NCI-H510A (cell line): ENCODE measurements at regions not wholly inside any gene's neighbourhood (a gene's known extent, or its start where the extent isn't known, plus 50 kb on each side); places are given as distances from the start of the nearest gene placed in this dataset.

Experiments used
- DNase-seq: peaks from one replicate; lab custom pipeline; 2025; lab: John Stamatoyannopoulos, UW

DNA sequence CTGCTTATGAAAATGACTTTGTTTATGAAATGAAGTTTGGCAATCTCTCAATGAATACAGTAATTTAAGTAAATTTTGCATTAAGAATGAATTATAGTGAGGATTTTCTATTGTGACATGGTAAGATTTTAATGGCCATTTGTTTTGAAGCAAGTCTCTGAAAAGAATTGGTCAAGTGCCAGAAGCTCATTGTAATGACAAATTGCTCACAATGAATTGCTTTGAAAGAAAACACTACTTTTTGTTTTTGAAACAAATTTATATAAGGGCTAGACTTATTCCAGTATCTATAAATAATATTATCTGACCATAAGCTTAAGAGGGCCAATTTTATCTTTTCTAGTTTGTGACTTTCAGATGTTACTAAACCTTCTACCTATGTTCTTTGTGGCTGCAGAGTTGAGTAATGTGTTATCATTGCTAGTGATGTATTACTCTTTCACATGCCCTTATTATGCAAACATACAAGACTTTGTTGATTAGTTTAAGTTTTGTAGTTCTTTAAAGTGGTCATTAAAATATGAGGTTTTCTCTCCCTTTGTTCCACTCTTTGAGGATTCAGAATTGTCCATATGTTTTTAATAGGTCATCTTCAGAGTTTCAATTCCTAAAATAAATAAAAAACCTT is 93.0 kb upstream of the ZNF608 start:
- DNase-seq, result no peak

GRCh38 chr5:124841829-124842712 is 95.6 kb upstream of the ZNF608 start:
- DNase-seq, result no peak

- DNase-seq, result no peak
Observed at GRCh38 chr5:124842725-124843595, 96.5 kb upstream of the ZNF608 start.

DNA sequence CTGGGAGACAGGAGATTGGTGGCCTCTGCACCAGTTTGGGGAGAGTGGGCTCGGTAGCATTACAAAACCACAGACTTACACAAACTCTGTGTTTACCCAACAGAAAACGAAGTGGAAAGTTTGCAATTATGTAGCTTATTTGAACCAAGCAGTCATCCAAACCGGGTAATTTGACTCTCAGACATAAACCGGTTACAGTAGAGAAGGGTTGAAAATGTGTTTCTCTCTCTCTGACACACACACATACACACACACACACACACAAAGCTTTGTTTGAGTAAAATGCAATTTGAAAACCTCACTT is 97.1 kb upstream of the ZNF608 start:
- no peak for DNase-seq

GRCh38 chr5:124844371-124844920 is 98.0 kb upstream of the ZNF608 start:
- DNase-seq, result no peak

DNA sequence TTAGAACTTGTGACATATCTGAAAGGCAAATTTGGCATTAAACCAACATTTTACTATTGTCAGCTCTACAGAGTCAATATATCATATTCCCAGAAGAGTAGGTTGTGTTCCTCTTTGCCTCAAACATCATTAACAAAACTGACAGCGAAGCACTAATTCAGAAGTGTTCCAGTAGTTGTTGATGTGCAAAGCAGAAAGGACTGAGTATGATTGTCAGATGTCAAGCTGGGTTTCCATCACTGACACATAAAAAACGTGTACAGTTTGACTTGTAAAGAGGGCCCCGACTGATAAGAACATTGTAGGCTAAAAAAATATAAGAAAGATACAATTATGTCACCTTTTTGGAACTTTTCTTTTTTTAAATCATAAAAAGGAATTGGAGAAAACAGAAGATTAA is 101.5 kb upstream of the ZNF608 start:
- DNase-seq, result no peak

DNA sequence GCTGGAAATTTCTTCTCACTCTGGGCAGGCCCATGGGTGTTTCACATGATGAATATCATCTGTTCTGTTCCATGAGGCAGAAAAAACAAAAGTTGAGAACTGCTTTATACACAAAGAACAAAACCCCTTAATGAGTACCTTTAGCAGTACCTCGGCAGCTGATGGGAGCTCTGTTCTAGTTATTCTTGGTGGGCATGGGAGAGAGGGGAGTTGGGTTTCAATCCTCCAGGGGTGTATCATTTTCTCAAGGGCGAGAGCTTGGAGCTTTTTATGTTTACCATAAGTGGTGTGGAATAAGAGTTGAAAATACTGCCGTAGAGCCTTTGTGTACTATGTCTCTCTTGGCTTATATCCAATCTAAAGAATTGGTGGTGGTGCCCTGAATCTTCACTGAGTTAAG is 103.3 kb upstream of the ZNF608 start:
- no peak for DNase-seq

- no peak for DNase-seq
Observed at GRCh38 chr5:124856726-124857125, 110.3 kb upstream of the ZNF608 start.

DNA sequence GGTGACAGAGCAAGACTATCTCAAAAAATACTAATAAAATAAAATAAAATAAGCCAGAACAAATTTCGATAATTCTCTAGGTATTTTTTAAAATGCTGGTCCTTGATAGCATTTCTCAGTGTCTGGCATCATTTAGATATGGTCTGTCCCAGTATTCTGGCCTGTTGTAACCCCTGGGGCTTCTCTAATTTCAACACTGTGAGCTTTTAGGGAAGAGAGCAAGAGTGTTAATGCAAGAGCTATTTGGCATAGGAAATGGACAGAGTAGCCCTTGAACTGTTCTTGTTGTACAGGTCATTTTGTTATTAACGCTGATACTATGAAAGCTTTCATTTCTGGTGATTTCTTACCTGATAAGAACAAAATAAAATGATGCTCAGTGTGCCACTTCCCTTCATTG is 112.2 kb upstream of the ZNF608 start:
- no peak for DNase-seq

- DNase-seq, result no peak
Observed at GRCh38 chr5:124859027-124859426, 112.6 kb upstream of the ZNF608 start.

DNA sequence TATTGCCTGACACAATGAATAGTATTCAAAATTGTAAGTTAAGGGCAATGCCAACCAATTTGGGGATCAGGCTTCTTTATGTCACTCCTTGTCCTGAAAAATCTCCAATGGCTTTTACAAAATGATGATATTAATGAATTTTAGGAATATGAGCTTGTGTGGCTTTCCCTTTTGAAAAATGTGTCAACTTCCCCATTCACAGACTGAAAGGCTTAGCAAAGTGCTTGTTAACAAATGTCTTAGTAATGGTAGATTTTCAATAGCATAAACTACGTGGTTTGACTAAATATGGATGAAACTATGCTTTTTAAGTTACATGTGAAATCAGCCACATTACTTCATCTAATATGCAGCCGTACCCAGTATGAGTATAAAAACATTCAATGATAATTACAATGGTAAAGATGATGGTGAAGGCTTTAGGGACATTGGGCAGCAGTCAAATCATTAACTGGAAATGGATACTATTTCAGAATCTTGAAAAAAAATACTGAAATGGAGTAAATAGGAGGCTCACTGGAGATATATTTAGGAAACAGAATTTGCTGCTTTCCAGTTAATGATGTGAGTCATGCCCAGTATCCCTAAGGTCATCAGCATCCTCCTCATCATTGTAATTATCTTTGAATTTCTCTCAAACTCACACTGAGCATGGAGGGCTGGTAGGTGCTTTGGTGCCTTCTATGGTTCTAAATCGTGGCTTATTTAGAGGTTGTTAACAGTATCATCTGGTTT is 113.3 kb upstream of the ZNF608 start:
- DNase-seq, result no peak

GRCh38 chr5:124860291-124860655 is 113.8 kb upstream of the ZNF608 start:
- no peak for DNase-seq

GRCh38 chr5:124865066-124865465 is 118.6 kb upstream of the ZNF608 start:
- no peak for DNase-seq

GRCh38 chr5:124865603-124866354 is 119.3 kb upstream of the ZNF608 start:
- no peak for DNase-seq

DNA sequence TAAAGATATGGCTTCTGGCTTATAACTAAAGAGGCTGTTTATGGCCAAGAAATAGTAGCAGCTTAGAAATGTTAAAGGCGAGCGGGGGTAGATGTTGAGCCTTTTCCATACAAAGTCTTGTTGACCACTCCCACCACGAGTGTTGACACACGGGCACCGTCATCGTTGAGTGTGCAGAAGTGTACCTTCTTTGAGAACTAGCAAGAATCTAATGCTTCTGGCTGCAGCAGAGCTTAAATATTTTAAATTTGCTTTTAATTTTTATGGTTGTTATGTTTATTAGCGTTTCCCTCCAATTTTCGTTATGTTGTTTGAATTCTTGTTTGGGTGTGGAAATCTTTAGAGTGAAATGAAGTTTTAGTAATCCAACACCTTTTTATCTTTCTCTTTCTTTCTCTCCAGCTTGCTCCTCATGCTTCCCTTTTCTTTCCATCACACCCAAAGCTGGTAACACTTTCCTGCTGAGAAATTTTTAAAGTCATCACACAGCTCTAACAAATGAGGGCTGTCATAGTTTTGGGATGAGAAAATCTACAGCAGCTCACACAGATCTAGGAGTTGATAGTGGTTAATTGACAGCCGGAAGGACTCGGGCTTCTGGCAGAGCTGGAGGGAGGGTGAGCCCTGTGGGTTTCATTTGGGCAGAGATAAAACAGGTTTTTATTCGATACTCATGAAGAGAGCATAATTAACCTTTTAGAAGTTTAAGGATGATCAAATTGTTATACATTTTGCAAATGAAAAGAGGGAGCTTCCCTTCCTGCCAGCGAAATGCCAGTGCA is 120.1 kb upstream of the ZNF608 start:
- DNase-seq, result no peak

DNA sequence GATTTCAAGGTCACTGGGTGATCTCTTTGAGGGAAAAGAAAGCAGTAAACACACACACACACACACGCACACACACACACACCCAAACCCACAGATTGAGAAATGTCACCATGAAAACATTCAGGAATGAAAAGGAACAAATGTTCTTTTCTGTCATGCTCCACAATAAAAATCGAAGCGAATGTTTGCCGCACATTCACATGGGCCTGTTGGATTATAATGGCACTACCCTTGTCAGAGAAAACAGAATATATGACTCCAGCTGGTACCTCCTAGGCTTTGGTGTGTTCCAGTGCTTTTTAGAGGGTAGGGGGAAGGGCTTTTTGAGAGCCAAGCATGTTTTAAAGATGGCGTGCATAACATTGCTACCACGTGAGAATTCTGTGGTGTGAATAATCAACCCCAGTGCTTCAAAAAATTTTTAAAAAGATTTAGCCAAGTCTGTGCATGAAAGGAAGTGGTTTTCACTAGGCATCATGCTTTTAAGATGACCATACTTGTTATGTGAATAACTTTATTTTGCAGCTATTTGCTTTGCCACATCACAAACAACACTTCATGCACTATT is 120.8 kb upstream of the ZNF608 start:
- no peak for DNase-seq

GRCh38 chr5:124868676-124869075 is 122.2 kb upstream of the ZNF608 start:
- DNase-seq, result no peak

- DNase-seq, result no peak
Observed at GRCh38 chr5:124869426-124870033, 123.1 kb upstream of the ZNF608 start.

- DNase-seq, result no peak
Observed at GRCh38 chr5:124870070-124870469, 123.6 kb upstream of the ZNF608 start.

- DNase-seq, result no peak
Observed at GRCh38 chr5:124871303-124871702, 124.9 kb upstream of the ZNF608 start.
